Endothelial cell of umbilical vein (primary cell): ENCODE measurements at regions not wholly inside any gene's neighbourhood (a gene's known extent, or its start where the extent isn't known, plus 50 kb on each side); places are given as distances from the start of the nearest gene placed in this dataset.

Experiments used
- EZH2 ChIP-seq: IDR thresholded peaks from 2 replicates; pipeline ENCODE4 v1.6.1; 2012; ENCODE audit warnings: borderline replicate concordance, low read depth, mild to moderate bottlenecking, moderate library complexity, low read length, inconsistent platforms; ENCODE audit not compliant: severe bottlenecking
- FOS ChIP-seq: IDR thresholded peaks from 2 replicates; pipeline ENCODE4 v1.6.1; 2011; ENCODE audit warnings: mild to moderate bottlenecking, low read length, moderate library complexity, borderline replicate concordance; ENCODE audit not compliant: insufficient read depth
- GATA2 ChIP-seq: IDR thresholded peaks from 2 replicates; pipeline ENCODE4 v1.7.0; 2011; ENCODE audit warnings: low read depth, mild to moderate bottlenecking, moderate library complexity, mixed read lengths, low read length; ENCODE audit not compliant: insufficient read length, insufficient read depth
- POLR2A ChIP-seq: IDR thresholded peaks from 2 replicates; pipeline ENCODE4 v1.6.1; 2012; ENCODE audit warnings: low read depth, mild to moderate bottlenecking, control low read depth, low read length
- TF ChIP-seq, protein P1 (sequence below), 2 donors: IDR thresholded peaks; 1 replicate in 1 of 2; 2 replicates in 1 of 2; pipeline ENCODE4 v1.5.1; 2011; ENCODE audit warnings: low read length in 2 of 2, mild to moderate bottlenecking in 2 of 2, moderate library complexity in 2 of 2, control low read depth in 1 of 2, inconsistent platforms in 1 of 2, low read depth in 1 of 2; ENCODE audit not compliant: insufficient read depth in 1 of 2; ENCODE audit errors: extremely low read depth in 1 of 2

DNA sequence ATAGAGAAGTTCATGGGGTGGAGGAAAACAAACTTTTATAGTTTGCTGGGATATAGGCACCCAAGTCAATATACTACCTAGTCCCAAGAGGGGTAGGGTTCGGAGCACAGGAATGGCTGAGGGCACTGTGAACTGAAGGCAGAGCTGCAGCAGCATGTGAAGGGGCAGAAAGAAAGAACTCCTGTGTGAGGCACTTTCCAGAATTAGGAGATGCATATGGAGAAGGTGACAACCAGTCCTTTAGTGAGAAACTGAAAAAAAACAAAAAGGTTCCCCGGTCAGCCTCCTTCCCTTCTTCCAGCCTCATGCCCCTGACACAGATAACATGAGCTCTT, 429.1 kb downstream of the DSC3 start:
- TF ChIP-seq, protein P1, sequence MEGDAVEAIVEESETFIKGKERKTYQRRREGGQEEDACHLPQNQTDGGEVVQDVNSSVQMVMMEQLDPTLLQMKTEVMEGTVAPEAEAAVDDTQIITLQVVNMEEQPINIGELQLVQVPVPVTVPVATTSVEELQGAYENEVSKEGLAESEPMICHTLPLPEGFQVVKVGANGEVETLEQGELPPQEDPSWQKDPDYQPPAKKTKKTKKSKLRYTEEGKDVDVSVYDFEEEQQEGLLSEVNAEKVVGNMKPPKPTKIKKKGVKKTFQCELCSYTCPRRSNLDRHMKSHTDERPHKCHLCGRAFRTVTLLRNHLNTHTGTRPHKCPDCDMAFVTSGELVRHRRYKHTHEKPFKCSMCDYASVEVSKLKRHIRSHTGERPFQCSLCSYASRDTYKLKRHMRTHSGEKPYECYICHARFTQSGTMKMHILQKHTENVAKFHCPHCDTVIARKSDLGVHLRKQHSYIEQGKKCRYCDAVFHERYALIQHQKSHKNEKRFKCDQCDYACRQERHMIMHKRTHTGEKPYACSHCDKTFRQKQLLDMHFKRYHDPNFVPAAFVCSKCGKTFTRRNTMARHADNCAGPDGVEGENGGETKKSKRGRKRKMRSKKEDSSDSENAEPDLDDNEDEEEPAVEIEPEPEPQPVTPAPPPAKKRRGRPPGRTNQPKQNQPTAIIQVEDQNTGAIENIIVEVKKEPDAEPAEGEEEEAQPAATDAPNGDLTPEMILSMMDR (IDR thresholded peaks at IDR 0.05; ENCODE audit: extremely low read depth in 1 of 2, insufficient read depth in 1 of 2, low read depth in 1 of 2, low read length in 2 of 2), result no peak
- TF ChIP-seq FOS, result no peak
- TF ChIP-seq EZH2, result no peak
- TF ChIP-seq POLR2A, result no peak
- no peak for TF ChIP-seq GATA2
